ENCODE measurements at regions not wholly inside any gene's neighbourhood (a gene's known extent, or its start where the extent isn't known, plus 50 kb on each side); places are given as distances from the start of the nearest gene placed in this dataset.

DNA sequence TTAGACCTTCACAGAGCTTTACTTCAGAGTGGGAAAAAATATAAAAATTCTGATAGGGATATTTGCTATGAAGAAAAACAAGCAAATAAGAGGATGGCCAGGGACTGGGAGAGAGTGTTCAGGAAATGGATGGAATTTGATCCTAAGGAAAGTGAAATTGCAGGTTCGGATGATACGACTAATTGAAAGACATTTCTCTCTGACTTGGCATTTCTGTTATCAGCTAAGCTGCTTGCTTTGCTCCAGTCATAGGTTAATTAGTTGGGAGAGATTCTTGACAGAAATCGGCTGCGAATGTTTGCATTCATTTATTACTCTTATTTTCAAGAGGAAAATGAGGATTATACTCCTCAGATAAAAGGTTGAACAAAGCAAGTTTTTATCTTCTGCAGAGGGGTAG is 808.7 kb upstream of the NECTIN3 start (continued):
- no peak for TF ChIP-seq PRDM15 (CRISPR knock-in tag; IDR thresholded peaks at IDR 0.05)

DNA sequence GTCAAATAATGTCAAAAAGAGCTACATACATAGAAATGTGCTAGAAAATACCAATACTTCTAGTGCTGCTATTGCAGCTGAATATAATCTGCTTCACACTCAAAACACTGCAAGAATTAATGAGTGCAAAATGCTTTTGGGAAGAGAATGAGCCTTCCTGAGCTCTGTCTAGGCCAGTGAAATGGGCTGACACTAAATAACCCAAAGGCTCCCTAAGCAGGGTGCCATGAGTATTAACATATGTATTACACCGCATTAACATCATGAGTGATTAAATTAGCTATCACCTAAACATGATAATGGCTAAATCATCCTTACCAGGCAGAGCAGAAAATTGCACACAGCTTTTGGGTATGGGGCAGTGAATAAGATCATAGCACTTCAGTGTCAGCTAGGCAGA is 806.3 kb upstream of the NECTIN3 start:
- H3K9me3 Mint-ChIP-seq = no peaks in the 10 kb centered on the region
- H3K27me3 Mint-ChIP-seq (ENCODE audit: low read depth) = no peaks in the 10 kb centered on the region; the same call in 1 of the 2 replicates
- CTCF ChIA-PET = interaction anchor here (1.9 kb wide), 1 partner anchor 49 kb away, joined by 8 read pairs; no protein-coding TSS in a partner anchor

More for the DNA sequence above, 806.3 kb upstream of the NECTIN3 start:
- Mint-ChIP-seq H3K4me1 (peaks cover 34% of the 10 kb centered on the region), H3K36me3 (no peaks in the 10 kb centered on the region), H3K27ac (no peak overlapping the region), H3K4me3 (no peak overlapping the region)
- peak; percentile 75 for ATAC-seq
- TF ChIP-seq NFE2L1 (CRISPR knock-in tag; IDR thresholded peaks at IDR 0.05) = no peak
- TF ChIP-seq, protein P1, sequence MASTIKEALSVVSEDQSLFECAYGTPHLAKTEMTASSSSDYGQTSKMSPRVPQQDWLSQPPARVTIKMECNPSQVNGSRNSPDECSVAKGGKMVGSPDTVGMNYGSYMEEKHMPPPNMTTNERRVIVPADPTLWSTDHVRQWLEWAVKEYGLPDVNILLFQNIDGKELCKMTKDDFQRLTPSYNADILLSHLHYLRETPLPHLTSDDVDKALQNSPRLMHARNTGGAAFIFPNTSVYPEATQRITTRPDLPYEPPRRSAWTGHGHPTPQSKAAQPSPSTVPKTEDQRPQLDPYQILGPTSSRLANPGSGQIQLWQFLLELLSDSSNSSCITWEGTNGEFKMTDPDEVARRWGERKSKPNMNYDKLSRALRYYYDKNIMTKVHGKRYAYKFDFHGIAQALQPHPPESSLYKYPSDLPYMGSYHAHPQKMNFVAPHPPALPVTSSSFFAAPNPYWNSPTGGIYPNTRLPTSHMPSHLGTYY (CRISPR knock-in tag; IDR thresholded peaks at IDR 0.05) = no peak
- no peak for TF ChIP-seq GRHL2 (CRISPR knock-in tag; IDR thresholded peaks at IDR 0.05; ENCODE audit: insufficient replicate concordance, severe bottlenecking)
- TF ChIP-seq, protein P2, sequence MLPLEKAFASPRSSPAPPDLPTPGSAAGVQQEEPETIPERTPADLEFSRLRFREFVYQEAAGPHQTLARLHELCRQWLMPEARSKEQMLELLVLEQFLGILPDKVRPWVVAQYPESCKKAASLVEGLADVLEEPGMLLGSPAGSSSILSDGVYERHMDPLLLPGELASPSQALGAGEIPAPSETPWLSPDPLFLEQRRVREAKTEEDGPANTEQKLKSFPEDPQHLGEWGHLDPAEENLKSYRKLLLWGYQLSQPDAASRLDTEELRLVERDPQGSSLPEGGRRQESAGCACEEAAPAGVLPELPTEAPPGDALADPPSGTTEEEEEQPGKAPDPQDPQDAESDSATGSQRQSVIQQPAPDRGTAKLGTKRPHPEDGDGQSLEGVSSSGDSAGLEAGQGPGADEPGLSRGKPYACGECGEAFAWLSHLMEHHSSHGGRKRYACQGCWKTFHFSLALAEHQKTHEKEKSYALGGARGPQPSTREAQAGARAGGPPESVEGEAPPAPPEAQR (CRISPR knock-in tag; IDR thresholded peaks at IDR 0.05) = no peak
- no peak for TF ChIP-seq EMX1 (CRISPR knock-in tag; IDR thresholded peaks at IDR 0.05)
- TF ChIP-seq, protein P3, sequence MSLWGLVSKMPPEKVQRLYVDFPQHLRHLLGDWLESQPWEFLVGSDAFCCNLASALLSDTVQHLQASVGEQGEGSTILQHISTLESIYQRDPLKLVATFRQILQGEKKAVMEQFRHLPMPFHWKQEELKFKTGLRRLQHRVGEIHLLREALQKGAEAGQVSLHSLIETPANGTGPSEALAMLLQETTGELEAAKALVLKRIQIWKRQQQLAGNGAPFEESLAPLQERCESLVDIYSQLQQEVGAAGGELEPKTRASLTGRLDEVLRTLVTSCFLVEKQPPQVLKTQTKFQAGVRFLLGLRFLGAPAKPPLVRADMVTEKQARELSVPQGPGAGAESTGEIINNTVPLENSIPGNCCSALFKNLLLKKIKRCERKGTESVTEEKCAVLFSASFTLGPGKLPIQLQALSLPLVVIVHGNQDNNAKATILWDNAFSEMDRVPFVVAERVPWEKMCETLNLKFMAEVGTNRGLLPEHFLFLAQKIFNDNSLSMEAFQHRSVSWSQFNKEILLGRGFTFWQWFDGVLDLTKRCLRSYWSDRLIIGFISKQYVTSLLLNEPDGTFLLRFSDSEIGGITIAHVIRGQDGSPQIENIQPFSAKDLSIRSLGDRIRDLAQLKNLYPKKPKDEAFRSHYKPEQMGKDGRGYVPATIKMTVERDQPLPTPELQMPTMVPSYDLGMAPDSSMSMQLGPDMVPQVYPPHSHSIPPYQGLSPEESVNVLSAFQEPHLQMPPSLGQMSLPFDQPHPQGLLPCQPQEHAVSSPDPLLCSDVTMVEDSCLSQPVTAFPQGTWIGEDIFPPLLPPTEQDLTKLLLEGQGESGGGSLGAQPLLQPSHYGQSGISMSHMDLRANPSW (CRISPR knock-in tag; conservative IDR thresholded peaks at IDR 0.05; ENCODE audit: low read depth) = no peak
- TF ChIP-seq PREB (CRISPR knock-in tag; IDR thresholded peaks at IDR 0.05; ENCODE audit: borderline replicate concordance) = no peak
- no peak for TF ChIP-seq FOXJ3 (CRISPR knock-in tag; IDR thresholded peaks at IDR 0.05; ENCODE audit: borderline replicate concordance)
- TF ChIP-seq MYBL2 (CRISPR knock-in tag; IDR thresholded peaks at IDR 0.05) = no peak
- no peak for TF ChIP-seq ATF1 (CRISPR knock-in tag; IDR thresholded peaks at IDR 0.05)
- TF ChIP-seq ZNF532 (CRISPR knock-in tag; IDR thresholded peaks at IDR 0.05; ENCODE audit: borderline replicate concordance) = no peak
- TF ChIP-seq NR3C1 (CRISPR knock-in tag; conservative IDR thresholded peaks at IDR 0.05; ENCODE audit: low read depth) = no peak
- TF ChIP-seq ZNF416 (CRISPR knock-in tag; IDR thresholded peaks at IDR 0.05) = no peak
- TF ChIP-seq ELF4 (CRISPR knock-in tag; IDR thresholded peaks at IDR 0.05; ENCODE audit: low read depth) = no peak
- no peak for DNase-seq (ENCODE audit: low spot score)
- POLR2A ChIA-PET = interaction anchor here (0.5 kb wide), 1 partner anchor 910 kb away, joined by 9 read pairs; no protein-coding TSS in a partner anchor

All from WTC11 (cell line).